ENCODE measurements at regions not wholly inside any gene's neighbourhood (a gene's known extent, or its start where the extent isn't known, plus 50 kb on each side); places are given as distances from the start of the nearest gene placed in this dataset.
A peak's percentile ranks its signal among the peaks of the same experiment; 100 is the strongest.

DNA sequence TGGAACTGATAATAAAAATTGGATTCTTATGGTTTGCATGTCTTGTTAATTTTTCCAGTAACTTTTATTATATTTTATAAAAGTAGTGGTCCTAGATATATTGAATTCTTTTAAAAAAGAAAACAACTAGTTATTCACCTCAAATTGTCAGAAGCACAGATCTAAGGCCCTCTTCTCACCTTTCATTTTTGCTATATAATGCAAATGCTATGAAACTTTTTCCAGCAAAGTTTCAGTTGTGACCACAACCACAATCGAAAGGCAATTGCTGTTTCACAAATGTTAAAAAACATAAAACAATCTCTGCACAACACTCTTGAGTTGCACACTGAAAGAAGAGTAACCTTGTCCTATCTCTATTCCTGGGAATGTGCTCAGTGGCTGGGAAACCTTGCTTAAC is 479.8 kb upstream of the FLRT2 start:
- ChIA-PET CTCF (no interaction called here), POLR2A (no interaction called here)
- Histone ChIP-seq H3K4me1 (no peaks in the 10 kb centered on the region), H3K27me3 (replicated peaks; ENCODE audit: control insufficient read depth, insufficient read depth, low read length) (no peaks in the 10 kb centered on the region), H3K4me3 (ENCODE audit: low read depth, low read length) (no peak overlapping the region), H3K9me3 (peaks cover 8% of the 10 kb centered on the region), H3K36me3 (ENCODE audit: control insufficient read depth, insufficient read depth, low read length) (no peaks in the 10 kb centered on the region)
- Mint-ChIP-seq H3K27me3 (ENCODE audit: insufficient read depth, unreplicated experiment) (no peaks in the 10 kb centered on the region), H3K9me3 (ENCODE audit: unreplicated experiment) (peaks cover 35% of the 10 kb centered on the region), H3K36me3 (ENCODE audit: insufficient read depth, unreplicated experiment) (no peaks in the 10 kb centered on the region), H3K4me1 (ENCODE audit: low read depth, unreplicated experiment) (no peaks in the 10 kb centered on the region), H3K4me3 (ENCODE audit: unreplicated experiment) (no peak overlapping the region), H3K27ac (ENCODE audit: unreplicated experiment) (no peak overlapping the region)
- no peak for DNase-seq
- TF ChIP-seq, protein P1, sequence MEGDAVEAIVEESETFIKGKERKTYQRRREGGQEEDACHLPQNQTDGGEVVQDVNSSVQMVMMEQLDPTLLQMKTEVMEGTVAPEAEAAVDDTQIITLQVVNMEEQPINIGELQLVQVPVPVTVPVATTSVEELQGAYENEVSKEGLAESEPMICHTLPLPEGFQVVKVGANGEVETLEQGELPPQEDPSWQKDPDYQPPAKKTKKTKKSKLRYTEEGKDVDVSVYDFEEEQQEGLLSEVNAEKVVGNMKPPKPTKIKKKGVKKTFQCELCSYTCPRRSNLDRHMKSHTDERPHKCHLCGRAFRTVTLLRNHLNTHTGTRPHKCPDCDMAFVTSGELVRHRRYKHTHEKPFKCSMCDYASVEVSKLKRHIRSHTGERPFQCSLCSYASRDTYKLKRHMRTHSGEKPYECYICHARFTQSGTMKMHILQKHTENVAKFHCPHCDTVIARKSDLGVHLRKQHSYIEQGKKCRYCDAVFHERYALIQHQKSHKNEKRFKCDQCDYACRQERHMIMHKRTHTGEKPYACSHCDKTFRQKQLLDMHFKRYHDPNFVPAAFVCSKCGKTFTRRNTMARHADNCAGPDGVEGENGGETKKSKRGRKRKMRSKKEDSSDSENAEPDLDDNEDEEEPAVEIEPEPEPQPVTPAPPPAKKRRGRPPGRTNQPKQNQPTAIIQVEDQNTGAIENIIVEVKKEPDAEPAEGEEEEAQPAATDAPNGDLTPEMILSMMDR (IDR thresholded peaks at IDR 0.05; ENCODE audit: insufficient read depth in 1 of 2, low read depth in 1 of 2, low read length in 1 of 2, severe bottlenecking in 1 of 2, unreplicated experiment in 1 of 2): no peak
- BruUV-seq (replicated peaks): no TSS peak
- intact Hi-C loops (cut with micrococcal nuclease; ENCODE audit: unreplicated experiment): no loop called here

DNA sequence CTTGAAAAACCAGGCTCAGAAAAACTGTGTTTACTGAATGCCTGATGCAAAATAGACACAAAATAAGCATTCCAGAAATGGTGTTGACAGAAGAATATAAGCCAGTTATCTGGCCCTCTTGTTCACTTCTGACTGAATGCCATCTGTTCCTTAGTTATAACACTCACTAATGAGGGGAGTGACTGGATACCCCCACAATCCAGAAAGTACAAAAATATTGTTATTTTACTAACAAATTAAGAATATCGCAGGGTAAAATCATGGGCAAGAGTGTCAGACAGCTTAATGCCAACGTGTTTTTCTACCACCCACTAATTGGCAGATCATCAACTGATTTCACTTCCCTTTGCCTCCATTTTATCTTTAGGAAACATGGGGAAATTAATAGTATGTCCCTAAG is 477.3 kb upstream of the FLRT2 start:
- no peaks in the 10 kb centered on the region for H3K36me3 ChIP-seq (ENCODE audit: control insufficient read depth, insufficient read depth, low read length)
- Mint-ChIP-seq H3K4me1 (ENCODE audit: low read depth, unreplicated experiment) (no peaks in the 10 kb centered on the region), H3K9me3 (ENCODE audit: unreplicated experiment) (peaks cover 28% of the 10 kb centered on the region), H3K27me3 (ENCODE audit: insufficient read depth, unreplicated experiment) (no peaks in the 10 kb centered on the region), H3K27ac (ENCODE audit: unreplicated experiment) (no peak overlapping the region), H3K4me3 (ENCODE audit: unreplicated experiment) (no peak overlapping the region), H3K36me3 (ENCODE audit: insufficient read depth, unreplicated experiment) (no peaks in the 10 kb centered on the region)
- intact Hi-C loops (cut with micrococcal nuclease; ENCODE audit: unreplicated experiment): no loop called here
- ChIA-PET CTCF (no interaction called here), POLR2A (no interaction called here)
- H3K9me3 ChIP-seq: peaks cover 8% of the 10 kb centered on the region
- TF ChIP-seq, protein P1 (IDR thresholded peaks at IDR 0.05; ENCODE audit: insufficient read depth in 1 of 2, low read depth in 1 of 2, low read length in 1 of 2, severe bottlenecking in 1 of 2, unreplicated experiment in 1 of 2): no peak
- BruUV-seq (replicated peaks): no TSS peak
- no peaks in the 10 kb centered on the region for H3K27me3 ChIP-seq (replicated peaks; ENCODE audit: control insufficient read depth, insufficient read depth, low read length)
- no peak for DNase-seq
- H3K4me1 ChIP-seq: no peaks in the 10 kb centered on the region
- no peak overlapping the region for H3K4me3 ChIP-seq (ENCODE audit: low read depth, low read length)

DNA sequence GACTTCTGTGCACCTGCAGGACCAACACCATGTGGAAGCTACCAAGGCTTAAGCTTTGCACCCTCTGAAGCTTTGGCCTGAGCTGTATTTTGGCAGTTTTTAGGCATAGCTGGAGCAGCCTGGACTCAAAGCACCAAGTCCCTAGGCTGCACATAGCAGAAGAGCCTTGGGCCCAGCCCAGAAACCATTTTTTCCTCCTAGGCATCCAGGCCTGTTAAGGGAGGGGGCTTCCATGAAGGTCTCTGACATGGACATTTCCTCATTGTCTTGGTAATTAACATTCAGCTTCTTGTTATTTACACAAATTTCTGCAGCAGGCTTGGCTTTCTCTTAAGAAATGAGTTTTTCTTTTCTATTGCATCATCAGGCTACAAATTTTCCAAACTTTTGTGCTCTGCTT is 475.8 kb upstream of the FLRT2 start:
- ChIA-PET POLR2A (no interaction called here), CTCF (no interaction called here)
- Mint-ChIP-seq H3K27ac (ENCODE audit: unreplicated experiment) (no peak overlapping the region), H3K4me3 (ENCODE audit: unreplicated experiment) (no peak overlapping the region), H3K4me1 (ENCODE audit: low read depth, unreplicated experiment) (no peaks in the 10 kb centered on the region), H3K27me3 (ENCODE audit: insufficient read depth, unreplicated experiment) (no peaks in the 10 kb centered on the region), H3K9me3 (ENCODE audit: unreplicated experiment) (peaks cover 28% of the 10 kb centered on the region), H3K36me3 (ENCODE audit: insufficient read depth, unreplicated experiment) (no peaks in the 10 kb centered on the region)
- intact Hi-C loops (cut with micrococcal nuclease; ENCODE audit: unreplicated experiment): no loop called here
- H3K9me3 ChIP-seq: peaks cover 8% of the 10 kb centered on the region
- TF ChIP-seq, protein P1 (IDR thresholded peaks at IDR 0.05; ENCODE audit: insufficient read depth in 1 of 2, low read depth in 1 of 2, low read length in 1 of 2, severe bottlenecking in 1 of 2, unreplicated experiment in 1 of 2): no peak
- peak in 1 of 2 experiments; percentile 9 for DNase-seq
- BruUV-seq (replicated peaks): no TSS peak
- H3K4me3 ChIP-seq (ENCODE audit: low read depth, low read length): no peak overlapping the region
- H3K36me3 ChIP-seq (ENCODE audit: control insufficient read depth, insufficient read depth, low read length): no peaks in the 10 kb centered on the region
- no peaks in the 10 kb centered on the region for H3K27me3 ChIP-seq (replicated peaks; ENCODE audit: control insufficient read depth, insufficient read depth, low read length)
- H3K4me1 ChIP-seq: no peaks in the 10 kb centered on the region

Measured in Caco-2 (cell line).